Stimulated activated CD8-positive, alpha-beta memory T cell treated with anti-CD3 and anti-CD28 coated beads, Interleukin-7, amount 100 ng/mL, for 4 hours (primary cell): ENCODE measurements at regions not wholly inside any gene's neighbourhood (a gene's known extent, or its start where the extent isn't known, plus 50 kb on each side); places are given as distances from the start of the nearest gene placed in this dataset.

ENCODE experiments used
- DNase-seq, 2 donors: peaks; one replicate each; pipeline ENCODE4 v3.0.0-alpha.2; 2020; ENCODE audit warnings: low read depth in 2 of 2

DNA sequence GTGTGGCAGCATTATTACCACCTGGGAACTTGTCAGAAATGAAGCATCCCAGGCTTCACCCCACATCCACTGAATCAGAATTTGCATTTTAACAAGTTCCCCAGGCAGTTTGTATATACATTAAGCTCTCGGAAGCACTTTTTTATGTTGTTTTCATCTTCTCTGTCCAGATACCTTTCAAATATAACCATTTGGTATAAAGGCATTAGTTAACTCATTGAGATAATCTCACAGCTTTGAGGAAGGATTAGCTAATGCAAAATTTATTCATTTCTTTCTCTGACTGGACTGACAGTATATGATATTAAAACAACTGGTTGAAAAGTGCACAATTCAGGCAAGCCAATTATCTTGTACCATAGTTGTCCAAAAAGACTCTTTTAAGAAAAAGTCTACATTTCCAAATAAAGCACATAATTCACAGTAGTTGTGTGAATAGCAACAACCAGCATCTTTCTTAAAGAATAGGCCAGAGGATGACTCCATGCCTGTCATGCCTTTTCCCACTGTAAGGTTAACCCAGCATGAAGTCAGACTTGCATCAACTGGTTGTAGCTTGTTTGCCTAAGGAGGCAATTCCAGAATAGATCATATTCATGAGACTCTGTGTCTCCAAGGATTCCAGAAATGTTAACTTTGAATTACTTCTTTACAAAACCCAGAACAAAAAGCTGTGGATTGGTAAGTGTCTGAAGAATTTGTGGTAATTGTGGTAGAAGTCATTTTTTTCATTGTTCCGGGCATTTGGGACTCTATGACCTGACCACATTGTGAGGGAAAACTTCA lies 254.3 kb upstream of the SESN3 start:
- DNase-seq, result no peak

- no peak for DNase-seq
Observed at GRCh38 chr11:95483339-95483738, 252.3 kb upstream of the SESN3 start.

- no peak for DNase-seq
Observed at GRCh38 chr11:95478003-95478402, 247.0 kb upstream of the SESN3 start.

- no peak for DNase-seq
Observed at GRCh38 chr11:95469258-95469657, 238.3 kb upstream of the SESN3 start.

GRCh38 chr11:95466416-95466815 lies 235.4 kb upstream of the SESN3 start:
- DNase-seq, result no peak

DNA sequence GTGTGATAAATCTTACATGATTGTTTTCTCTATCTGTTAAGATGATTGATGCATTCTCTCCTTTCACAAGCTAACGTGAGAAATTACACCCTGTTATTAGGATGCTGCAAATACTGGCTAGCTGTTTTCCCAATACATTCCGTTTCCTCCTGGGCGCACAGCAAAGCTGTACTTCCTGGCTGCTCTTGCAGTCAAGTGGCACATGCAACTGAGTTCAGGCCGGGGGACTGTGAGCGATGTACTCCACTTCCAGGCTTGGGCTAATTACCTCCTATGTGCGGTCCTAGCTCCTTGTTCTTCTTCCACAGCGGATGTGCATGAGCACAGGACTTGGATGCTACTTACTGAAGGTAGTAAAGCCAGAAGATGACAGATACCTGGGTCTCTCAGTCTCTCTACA lies 234.9 kb upstream of the SESN3 start:
- DNase-seq, result no peak

GRCh38 chr11:95461858-95462257 lies 230.9 kb upstream of the SESN3 start:
- no peak for DNase-seq

- no peak for DNase-seq
Observed at GRCh38 chr11:95461348-95461747, 230.3 kb upstream of the SESN3 start.

DNA sequence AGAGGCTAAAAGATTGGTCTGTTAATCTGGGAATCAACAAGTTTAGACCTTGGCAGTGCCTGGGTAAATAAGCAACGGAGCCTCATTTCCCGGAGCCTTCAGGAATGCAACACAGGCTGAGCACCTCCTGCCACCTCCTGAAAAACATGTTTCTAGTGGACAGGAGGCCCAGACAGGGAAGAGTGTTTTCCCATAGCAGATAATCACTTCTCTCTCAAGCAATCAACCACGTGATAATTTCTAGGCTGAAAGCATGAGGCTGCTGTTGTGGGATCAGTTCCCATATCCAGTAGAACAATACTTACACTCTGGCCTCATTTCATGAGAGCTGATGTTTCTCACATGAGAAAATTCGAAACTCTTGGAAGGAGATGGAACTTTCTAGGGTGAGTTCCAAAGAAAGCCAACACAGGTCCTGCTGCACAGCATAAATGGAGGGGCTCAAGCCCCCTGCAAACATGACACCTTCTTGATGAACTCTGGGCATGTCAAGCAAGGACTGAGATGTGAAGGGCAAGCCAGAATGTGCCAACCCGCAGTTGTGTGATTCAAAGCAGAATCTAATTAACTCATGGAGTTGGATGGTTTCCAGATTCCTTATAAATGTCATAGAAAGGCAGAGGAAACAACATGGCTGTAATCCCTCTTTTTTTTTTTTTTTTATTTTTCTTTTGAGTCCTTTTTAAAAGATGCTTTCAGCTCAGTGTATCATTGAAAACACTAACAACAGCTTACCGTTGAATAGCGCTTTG lies 228.5 kb upstream of the SESN3 start:
- DNase-seq, result no peak

GRCh38 chr11:95456714-95457491 lies 225.9 kb upstream of the SESN3 start:
- DNase-seq, result no peak

GRCh38 chr11:95455228-95455970 lies 224.4 kb upstream of the SESN3 start:
- DNase-seq, result no peak

GRCh38 chr11:95453616-95454171 lies 222.7 kb upstream of the SESN3 start:
- no peak for DNase-seq

DNA sequence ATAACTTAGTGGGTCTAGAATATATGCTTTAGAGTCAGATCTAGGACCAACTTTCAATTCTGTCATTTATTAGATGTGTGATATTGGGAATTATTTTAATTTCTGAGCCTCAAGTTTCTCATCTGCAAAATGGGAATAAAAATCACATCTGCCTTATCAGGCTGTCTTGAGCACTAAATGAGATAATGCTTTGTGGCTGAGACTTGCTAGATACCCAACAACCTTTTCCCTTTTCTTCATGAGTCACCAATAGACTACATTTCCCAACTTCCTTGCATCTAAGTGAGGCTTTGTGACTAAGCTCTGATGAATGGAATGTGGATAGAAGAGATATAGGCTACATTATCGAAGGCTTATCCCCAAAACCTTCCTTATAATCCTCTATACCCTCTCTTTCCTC lies 220.7 kb upstream of the SESN3 start:
- DNase-seq, result no peak

DNA sequence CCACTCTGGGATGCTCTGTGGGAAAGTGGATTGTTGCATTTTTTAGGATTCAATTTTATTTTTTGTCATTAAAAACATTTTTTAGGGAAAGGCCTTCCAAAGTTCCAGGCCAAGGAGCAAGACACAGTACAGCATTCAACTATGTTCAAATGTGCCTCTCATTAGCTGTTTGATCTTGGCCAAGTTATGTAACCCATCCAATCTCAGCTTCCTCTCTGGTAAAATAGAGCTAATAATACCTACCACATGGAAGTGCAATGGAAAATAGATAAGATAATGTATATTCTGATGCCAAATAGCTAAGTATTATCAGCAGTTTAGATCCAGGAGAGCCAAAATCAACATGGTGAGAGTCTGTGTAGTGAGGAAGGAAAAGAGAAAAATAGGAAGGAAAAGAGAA lies 220.3 kb upstream of the SESN3 start:
- no peak for DNase-seq

DNA sequence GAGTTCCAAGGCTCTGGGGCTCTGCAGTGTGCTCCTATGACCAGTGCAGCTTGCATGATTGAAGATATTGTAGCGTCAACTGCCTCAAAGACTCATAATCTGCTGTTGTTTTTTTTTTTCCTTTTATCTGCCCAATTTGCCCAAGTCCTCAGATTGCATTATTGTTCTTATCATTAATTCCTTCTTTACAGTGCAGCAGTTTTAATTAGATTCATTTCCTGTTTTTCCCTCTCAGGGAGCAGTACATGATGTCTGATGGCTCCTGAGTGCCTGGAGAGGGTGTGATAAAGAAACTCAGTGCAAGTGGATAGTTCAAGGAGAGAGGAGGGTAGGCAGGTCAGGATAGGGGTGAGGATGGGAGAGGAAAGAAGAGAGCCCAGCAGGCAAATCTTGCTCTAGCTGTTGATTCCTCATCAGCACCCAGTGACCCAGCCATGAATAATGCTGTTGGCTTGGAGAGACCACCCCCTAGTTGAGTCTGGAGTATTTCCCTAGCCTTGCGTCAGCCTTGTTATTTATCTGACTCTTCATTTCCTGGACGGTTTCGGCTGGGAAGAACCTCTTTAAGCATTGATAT lies 219.6 kb upstream of the SESN3 start:
- DNase-seq, result no peak

- no peak for DNase-seq
Observed at GRCh38 chr11:95445746-95446333, 214.8 kb upstream of the SESN3 start.

DNA sequence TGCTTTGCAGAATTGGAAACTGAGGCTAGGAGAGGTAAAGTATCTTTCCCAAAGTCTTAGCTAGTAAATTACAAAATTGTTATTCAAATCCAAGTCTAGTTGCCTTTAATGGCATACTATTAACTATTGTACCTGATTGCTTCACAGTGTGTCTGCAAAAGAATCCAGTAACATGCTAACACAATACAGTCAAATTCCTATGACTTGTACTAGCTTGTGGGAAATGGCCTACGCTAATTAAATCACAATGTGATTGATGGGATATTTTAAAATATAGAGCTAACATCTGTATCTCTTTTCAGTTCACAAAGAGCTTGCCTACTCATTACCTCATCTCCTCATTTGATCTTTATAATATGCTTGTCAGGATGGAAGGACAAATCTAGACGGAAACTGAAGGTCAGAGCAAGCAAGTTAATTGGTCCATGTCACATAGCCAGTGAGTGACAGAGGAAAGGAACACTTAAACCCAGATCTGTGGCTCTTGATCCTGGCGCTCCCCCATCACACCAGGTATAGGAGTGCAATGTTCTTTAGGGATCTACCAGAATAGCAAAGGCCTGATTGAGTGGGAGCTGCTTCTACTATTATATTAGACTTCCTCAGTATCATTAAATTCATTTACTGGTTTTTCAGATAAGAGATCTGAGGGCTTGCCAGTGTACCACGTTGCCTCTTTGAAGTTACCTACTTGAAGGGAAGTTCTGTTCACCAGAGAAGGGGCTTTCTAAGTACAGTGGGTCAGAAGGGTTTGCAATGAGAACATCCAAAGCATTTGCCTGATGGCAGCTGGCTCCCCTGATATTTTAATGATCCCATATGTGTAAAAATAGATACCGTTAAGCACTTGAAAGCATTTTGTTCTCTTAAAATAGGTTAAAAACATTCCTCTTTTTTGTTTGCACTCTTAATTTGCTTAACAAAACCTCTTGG lies 213.6 kb upstream of the SESN3 start:
- no peak for DNase-seq

DNA sequence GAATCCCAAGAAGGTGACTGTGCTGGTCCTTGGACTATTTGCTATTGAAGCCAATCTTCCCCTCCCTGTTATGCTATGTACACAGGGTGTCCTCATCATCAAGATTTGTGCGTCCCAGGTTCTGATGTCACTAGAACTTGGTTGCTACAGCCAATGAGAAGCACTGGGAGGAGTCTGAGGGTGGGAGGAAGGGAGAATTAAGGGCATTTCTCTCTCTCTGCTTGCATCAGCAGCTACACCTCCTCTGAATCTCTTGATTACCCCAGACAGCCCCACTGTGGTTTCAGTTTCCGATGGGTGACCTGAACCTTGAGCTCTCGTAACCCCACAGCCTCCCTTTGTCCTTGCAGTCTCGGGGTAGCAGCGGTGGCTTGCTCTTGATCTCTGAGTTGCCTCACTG lies 212.4 kb upstream of the SESN3 start:
- DNase-seq, result peak in 1 of 2 donors; percentile 2

DNA sequence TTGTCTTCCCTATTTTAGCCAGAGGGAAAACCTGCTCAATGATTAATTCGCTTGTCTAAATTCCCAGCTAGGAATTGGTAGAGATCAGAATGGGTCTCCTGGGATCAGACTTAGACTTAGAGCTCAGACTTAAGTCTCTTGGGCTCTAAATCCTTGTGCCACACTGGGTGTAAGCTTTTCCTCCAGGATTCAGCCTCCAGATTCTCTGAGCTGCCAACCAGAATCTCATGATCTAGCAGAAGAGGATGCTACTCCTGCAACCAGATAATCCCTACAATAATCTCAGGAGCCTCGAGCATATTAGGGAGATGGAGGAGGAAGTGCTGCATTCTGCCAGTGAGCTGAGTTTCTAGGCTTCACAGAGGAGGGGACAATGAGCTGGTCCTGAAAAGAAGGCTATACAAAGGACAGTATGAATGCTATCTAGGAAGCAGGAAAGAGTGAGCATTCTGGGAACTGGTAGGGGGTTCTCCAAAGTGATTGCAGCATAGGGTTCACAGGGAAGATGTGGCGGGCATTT lies 211.6 kb upstream of the SESN3 start:
- DNase-seq, result no peak
